Bronchial epithelial cell (primary cell): ENCODE measurements at regions not wholly inside any gene's neighbourhood (a gene's known extent, or its start where the extent isn't known, plus 50 kb on each side); places are given as distances from the start of the nearest gene placed in this dataset.

Experiments used
- DNase-seq: peaks from one replicate; pipeline ENCODE4 v3.0.0-alpha.2; 2010; ENCODE audit warnings: low read depth
- FAIRE-seq: peaks from 2 replicates; lab custom pipeline; 2011; peaks lifted over from hg19 to GRCh38; lab: Jason Lieb, UNC
- H3K27me3 ChIP-seq: 2 replicates; pipeline ENCODE4 v1.5.1; 2011; ENCODE audit warnings: low read length; ENCODE audit not compliant: control insufficient read depth, insufficient read depth
- H3K36me3 ChIP-seq: 2 replicates; pipeline ENCODE4 v1.5.1; 2011; ENCODE audit warnings: low read length; ENCODE audit not compliant: control insufficient read depth, insufficient read depth
- H3K4me3 ChIP-seq: 2 replicates; pipeline ENCODE4 v1.5.1; 2011; ENCODE audit warnings: mild to moderate bottlenecking, low read depth, low read length, control low read depth
- TF ChIP-seq, protein P1 (sequence below): IDR thresholded peaks from 2 replicates; pipeline ENCODE4 v1.5.1; 2011; ENCODE audit warnings: mild to moderate bottlenecking, moderate library complexity, low read length, control low read depth, inconsistent platforms; ENCODE audit not compliant: insufficient read depth, severe bottlenecking

- TF ChIP-seq, protein P1, sequence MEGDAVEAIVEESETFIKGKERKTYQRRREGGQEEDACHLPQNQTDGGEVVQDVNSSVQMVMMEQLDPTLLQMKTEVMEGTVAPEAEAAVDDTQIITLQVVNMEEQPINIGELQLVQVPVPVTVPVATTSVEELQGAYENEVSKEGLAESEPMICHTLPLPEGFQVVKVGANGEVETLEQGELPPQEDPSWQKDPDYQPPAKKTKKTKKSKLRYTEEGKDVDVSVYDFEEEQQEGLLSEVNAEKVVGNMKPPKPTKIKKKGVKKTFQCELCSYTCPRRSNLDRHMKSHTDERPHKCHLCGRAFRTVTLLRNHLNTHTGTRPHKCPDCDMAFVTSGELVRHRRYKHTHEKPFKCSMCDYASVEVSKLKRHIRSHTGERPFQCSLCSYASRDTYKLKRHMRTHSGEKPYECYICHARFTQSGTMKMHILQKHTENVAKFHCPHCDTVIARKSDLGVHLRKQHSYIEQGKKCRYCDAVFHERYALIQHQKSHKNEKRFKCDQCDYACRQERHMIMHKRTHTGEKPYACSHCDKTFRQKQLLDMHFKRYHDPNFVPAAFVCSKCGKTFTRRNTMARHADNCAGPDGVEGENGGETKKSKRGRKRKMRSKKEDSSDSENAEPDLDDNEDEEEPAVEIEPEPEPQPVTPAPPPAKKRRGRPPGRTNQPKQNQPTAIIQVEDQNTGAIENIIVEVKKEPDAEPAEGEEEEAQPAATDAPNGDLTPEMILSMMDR, result no peak
- H3K27me3 ChIP-seq, result no peaks in the 10 kb centered on the region
- DNase-seq (no peak), FAIRE-seq (no peak)
- peaks cover 8% of the 10 kb centered on the region for H3K36me3 ChIP-seq
- H3K4me3 ChIP-seq, result no peak overlapping the region
Observed at GRCh38 chr5:124648902-124649467, 97.5 kb downstream of the ZNF608 start.

DNA sequence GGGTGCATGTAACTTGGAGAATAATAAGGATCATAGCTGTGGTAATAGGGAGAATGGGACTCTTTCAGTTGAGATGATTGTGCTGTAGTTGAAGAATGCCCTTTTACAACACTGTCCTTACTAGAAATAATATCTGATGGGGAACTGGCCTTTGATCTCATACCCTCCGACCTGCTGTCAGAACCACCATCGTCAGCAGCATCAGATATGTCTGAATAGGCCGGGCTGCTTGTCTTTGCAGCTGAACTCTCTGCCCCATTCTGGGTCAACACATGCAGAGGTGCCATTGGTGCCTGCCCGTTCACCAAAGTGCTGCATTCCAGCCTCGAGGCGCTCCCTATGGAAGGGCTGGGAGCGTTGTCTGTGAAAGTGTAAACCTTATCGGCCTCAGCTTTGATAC, 99.1 kb downstream of the ZNF608 start:
- Histone ChIP-seq H3K27me3 (no peaks in the 10 kb centered on the region), H3K4me3 (no peak overlapping the region), H3K36me3 (peaks cover 8% of the 10 kb centered on the region)
- no peak for DNase-seq
- TF ChIP-seq, protein P1, result no peak
- FAIRE-seq, result no peak

GRCh38 chr5:124645396-124645795, 101.0 kb downstream of the ZNF608 start:
- FAIRE-seq, result no peak
- no peak overlapping the region for H3K4me3 ChIP-seq
- DNase-seq, result no peak
- TF ChIP-seq, protein P1, result no peak
- H3K36me3 ChIP-seq, result peaks cover 9% of the 10 kb centered on the region
- no peaks in the 10 kb centered on the region for H3K27me3 ChIP-seq

- TF ChIP-seq, protein P1, result no peak
- peaks cover 9% of the 10 kb centered on the region for H3K36me3 ChIP-seq
- no peak for FAIRE-seq
- DNase-seq, result no peak
- H3K27me3 ChIP-seq, result no peaks in the 10 kb centered on the region
- H3K4me3 ChIP-seq, result no peak overlapping the region
Observed at GRCh38 chr5:124644582-124644981, 101.9 kb downstream of the ZNF608 start.

DNA sequence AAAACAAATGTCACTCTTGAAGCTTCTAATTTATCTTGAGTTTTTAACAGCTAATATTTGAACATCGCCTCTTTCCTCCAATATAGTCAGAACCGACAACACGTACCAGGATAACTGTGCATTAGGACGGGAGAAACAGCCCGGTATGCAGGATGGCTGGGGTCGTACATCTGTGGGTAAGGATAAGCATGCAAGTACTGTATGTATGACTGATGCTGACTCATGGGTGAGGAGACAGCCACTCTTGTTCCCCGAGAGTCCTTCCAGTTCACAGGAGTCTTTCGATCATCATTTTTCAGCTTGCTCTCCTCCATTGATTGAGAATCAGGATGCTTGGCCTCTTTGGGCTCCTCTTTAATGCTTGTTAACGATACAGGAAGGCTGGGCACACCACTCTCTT, 102.3 kb downstream of the ZNF608 start:
- Histone ChIP-seq H3K36me3 (peaks cover 11% of the 10 kb centered on the region), H3K4me3 (no peak overlapping the region), H3K27me3 (no peaks in the 10 kb centered on the region)
- peak; percentile 39 for DNase-seq
- peak; percentile 32 for FAIRE-seq
- TF ChIP-seq, protein P1, result no peak

DNA sequence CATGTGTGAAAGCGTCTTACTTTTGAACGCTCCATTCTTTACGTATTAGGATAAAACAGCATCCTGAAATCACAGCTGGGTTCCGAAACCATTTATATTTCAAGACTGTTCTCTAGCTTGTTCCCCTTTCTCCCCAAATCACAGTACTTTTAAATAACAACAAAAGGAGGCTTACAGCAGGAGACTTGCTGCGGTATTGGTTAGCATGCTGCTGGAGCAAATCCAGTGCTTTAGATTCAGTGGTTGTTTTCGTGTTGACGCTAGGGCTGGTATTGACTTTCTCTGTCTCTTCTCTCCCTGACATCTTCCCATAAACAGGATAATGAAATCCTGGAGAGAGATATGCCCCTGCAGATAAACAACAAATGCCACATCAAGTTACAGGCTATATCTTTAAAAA, 103.1 kb downstream of the ZNF608 start:
- no peak for FAIRE-seq

More for the DNA sequence above, 103.1 kb downstream of the ZNF608 start:
- no peaks in the 10 kb centered on the region for H3K27me3 ChIP-seq
- no peak for DNase-seq
- TF ChIP-seq, protein P1, result no peak
- peaks cover 9% of the 10 kb centered on the region for H3K36me3 ChIP-seq
- H3K4me3 ChIP-seq, result no peak overlapping the region
